ENCODE measurements at regions not wholly inside any gene's neighbourhood (a gene's known extent, or its start where the extent isn't known, plus 50 kb on each side); places are given as distances from the start of the nearest gene placed in this dataset.

DNA sequence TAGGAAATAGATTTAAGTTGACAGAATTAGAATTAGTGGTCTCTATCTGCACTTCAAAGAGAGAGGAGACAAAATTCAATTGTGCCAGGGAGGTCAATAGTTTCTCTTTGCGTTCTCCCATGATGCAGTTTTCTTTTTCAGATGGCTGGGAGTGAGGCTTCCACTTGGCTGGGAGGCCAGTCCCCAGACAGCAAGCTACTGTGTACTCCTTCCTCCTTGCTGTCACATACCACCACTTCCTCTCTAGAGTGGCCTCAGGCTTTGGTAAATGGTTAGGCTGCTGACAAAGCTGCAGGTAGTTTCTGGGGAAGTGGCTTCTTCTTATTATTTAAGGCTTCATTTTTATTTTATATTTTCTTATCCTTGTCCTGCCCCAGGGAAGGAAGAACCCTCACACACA, 106.2 kb upstream of the HS3ST4 start:
- TF ChIP-seq CTCF (conservative IDR thresholded peaks at IDR 0.05) = no peak
- H3K9me3 Mint-ChIP-seq = peaks cover 6% of the 10 kb centered on the region
- no peaks in the 10 kb centered on the region for H3K4me1 Mint-ChIP-seq
- no peak overlapping the region for H3K27ac Mint-ChIP-seq (ENCODE audit: unreplicated experiment)
- H3K36me3 Mint-ChIP-seq (ENCODE audit: low read depth) = no peaks in the 10 kb centered on the region
- no peak overlapping the region for H3K4me3 Mint-ChIP-seq
- H3K27me3 Mint-ChIP-seq (ENCODE audit: low read depth) = peaks cover 28% of the 10 kb centered on the region
- no peak for DNase-seq (ENCODE audit: low read depth, low spot score)

DNA sequence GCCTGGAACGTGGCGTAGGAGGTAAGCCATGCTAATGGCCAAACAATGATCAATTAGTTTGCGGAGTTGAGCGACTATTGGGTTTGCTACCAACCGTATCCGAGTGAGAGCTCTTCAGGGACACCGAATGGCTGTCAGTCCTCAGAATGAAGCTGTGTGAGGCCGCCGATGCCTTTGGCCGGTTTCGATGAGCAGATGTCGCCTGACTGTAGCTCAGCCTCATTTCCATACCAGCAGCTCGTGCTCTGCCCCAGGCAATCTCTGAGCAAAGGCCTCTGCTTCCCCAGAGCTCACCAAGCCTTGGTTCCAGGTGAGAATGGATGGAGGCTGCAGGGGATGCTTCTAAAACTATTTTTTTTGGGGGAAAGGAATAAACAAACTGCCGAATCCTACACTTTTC, 111.7 kb upstream of the HS3ST4 start:
- Mint-ChIP-seq H3K36me3 (ENCODE audit: low read depth) (no peaks in the 10 kb centered on the region), H3K4me3 (no peak overlapping the region), H3K9me3 (peaks cover 6% of the 10 kb centered on the region), H3K27ac (ENCODE audit: unreplicated experiment) (no peak overlapping the region), H3K27me3 (ENCODE audit: low read depth) (peaks cover 61% of the 10 kb centered on the region), H3K4me1 (peaks cover 6% of the 10 kb centered on the region)
- DNase-seq (ENCODE audit: low read depth, low spot score) = no peak
- TF ChIP-seq CTCF (conservative IDR thresholded peaks at IDR 0.05) = no peak

- Mint-ChIP-seq H3K4me3 (no peak overlapping the region), H3K27me3 (ENCODE audit: low read depth) (peaks cover 50% of the 10 kb centered on the region), H3K9me3 (no peaks in the 10 kb centered on the region), H3K36me3 (ENCODE audit: low read depth) (no peaks in the 10 kb centered on the region), H3K4me1 (peaks cover 9% of the 10 kb centered on the region), H3K27ac (ENCODE audit: unreplicated experiment) (no peak overlapping the region)
- TF ChIP-seq CTCF (conservative IDR thresholded peaks at IDR 0.05) = no peak
- no peak for DNase-seq (ENCODE audit: low read depth, low spot score)
These were observed 116.4 kb upstream of the HS3ST4 start for GRCh38 chr16:25575363-25575762.

- H3K27ac Mint-ChIP-seq (ENCODE audit: unreplicated experiment) = no peak overlapping the region
- H3K9me3 Mint-ChIP-seq = no peaks in the 10 kb centered on the region
- peaks cover 29% of the 10 kb centered on the region for H3K27me3 Mint-ChIP-seq (ENCODE audit: low read depth)
- H3K36me3 Mint-ChIP-seq (ENCODE audit: low read depth) = no peaks in the 10 kb centered on the region
- DNase-seq (ENCODE audit: low read depth, low spot score) = no peak
- no peak for TF ChIP-seq CTCF (conservative IDR thresholded peaks at IDR 0.05)
- H3K4me1 Mint-ChIP-seq = peaks cover 9% of the 10 kb centered on the region
- H3K4me3 Mint-ChIP-seq = no peak overlapping the region
These were observed 120.0 kb upstream of the HS3ST4 start for GRCh38 chr16:25571712-25572111.

DNA sequence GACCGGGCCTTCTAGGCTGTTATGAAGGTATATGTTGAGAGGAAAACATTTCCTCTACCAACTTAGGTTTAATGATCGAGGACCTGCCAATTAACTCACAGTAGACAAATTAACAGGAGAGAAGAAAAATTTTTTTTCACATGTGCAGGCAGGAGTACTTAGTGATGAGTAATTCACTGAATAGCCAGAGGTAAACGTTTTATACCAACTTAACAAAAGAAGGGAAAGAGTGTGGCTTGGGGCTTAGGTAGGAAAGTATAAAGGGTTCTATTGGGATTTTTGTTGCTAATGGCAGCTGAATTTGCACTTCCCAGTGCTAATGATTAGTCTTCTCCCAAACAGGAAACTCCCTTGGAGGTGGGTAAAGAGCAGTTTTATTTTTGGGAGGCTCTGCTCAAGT, 121.6 kb upstream of the HS3ST4 start:
- no peak overlapping the region for H3K4me3 Mint-ChIP-seq

More for the DNA sequence above, 121.6 kb upstream of the HS3ST4 start:
- H3K4me1 Mint-ChIP-seq = peaks cover 3% of the 10 kb centered on the region
- H3K36me3 Mint-ChIP-seq (ENCODE audit: low read depth) = no peaks in the 10 kb centered on the region
- DNase-seq (ENCODE audit: low read depth, low spot score) = no peak
- no peak for TF ChIP-seq CTCF (conservative IDR thresholded peaks at IDR 0.05)
- no peaks in the 10 kb centered on the region for H3K9me3 Mint-ChIP-seq
- peaks cover 24% of the 10 kb centered on the region for H3K27me3 Mint-ChIP-seq (ENCODE audit: low read depth)
- H3K27ac Mint-ChIP-seq (ENCODE audit: unreplicated experiment) = no peak overlapping the region
